ENCODE measurements at regions not wholly inside any gene's neighbourhood (a gene's known extent, or its start where the extent isn't known, plus 50 kb on each side); places are given as distances from the start of the nearest gene placed in this dataset.

DNA sequence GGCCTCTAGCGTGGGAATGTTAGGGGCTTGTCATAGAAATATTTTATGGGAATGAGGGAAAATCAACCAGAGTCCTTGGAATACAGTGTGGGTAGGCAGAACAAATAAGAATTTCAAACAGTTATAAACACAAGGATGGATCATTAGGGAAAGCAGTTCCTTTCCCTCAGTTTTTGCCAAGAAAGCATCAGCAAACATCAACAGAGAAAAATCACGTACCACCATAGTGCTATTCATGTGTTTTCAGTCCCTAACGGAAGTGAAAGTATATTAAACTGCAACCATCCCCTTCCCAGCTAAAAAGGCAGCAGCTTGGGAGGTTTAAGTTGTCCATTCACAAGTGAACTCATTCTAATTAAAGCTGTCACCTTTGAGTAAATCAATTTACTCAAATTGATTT, 334.4 kb upstream of the PCDH18 start:
- no peak for TF ChIP-seq MAX (IDR thresholded peaks at IDR 0.05)
- TF ChIP-seq CTCF (IDR thresholded peaks at IDR 0.05; ENCODE audit: low read depth, low read length, missing input control), result no peak
- TF ChIP-seq, protein P1, sequence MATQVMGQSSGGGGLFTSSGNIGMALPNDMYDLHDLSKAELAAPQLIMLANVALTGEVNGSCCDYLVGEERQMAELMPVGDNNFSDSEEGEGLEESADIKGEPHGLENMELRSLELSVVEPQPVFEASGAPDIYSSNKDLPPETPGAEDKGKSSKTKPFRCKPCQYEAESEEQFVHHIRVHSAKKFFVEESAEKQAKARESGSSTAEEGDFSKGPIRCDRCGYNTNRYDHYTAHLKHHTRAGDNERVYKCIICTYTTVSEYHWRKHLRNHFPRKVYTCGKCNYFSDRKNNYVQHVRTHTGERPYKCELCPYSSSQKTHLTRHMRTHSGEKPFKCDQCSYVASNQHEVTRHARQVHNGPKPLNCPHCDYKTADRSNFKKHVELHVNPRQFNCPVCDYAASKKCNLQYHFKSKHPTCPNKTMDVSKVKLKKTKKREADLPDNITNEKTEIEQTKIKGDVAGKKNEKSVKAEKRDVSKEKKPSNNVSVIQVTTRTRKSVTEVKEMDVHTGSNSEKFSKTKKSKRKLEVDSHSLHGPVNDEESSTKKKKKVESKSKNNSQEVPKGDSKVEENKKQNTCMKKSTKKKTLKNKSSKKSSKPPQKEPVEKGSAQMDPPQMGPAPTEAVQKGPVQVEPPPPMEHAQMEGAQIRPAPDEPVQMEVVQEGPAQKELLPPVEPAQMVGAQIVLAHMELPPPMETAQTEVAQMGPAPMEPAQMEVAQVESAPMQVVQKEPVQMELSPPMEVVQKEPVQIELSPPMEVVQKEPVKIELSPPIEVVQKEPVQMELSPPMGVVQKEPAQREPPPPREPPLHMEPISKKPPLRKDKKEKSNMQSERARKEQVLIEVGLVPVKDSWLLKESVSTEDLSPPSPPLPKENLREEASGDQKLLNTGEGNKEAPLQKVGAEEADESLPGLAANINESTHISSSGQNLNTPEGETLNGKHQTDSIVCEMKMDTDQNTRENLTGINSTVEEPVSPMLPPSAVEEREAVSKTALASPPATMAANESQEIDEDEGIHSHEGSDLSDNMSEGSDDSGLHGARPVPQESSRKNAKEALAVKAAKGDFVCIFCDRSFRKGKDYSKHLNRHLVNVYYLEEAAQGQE (IDR thresholded peaks at IDR 0.05), result no peak
- TF ChIP-seq, protein P2, sequence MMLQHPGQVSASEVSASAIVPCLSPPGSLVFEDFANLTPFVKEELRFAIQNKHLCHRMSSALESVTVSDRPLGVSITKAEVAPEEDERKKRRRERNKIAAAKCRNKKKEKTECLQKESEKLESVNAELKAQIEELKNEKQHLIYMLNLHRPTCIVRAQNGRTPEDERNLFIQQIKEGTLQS (IDR thresholded peaks at IDR 0.05), result no peak
- no peak for TF ChIP-seq YY1 (IDR thresholded peaks at IDR 0.05)
- no peak for TF ChIP-seq TAF1 (conservative IDR thresholded peaks at IDR 0.05)

All from liver (tissue), 3 donors.